ENCODE measurements at regions not wholly inside any gene's neighbourhood (a gene's known extent, or its start where the extent isn't known, plus 50 kb on each side); places are given as distances from the start of the nearest gene placed in this dataset.
"Not testable (repeated sequence)": the region's sequence is repeated elsewhere in the genome, so short reads cannot be mapped to it uniquely, and the experiment has no call there.

- no peak for DNase-seq (ENCODE audit: low spot score)
Observed at GRCh38 chr5:40453689-40454088, 226.0 kb upstream of the PTGER4 start.

GRCh38 chr5:40452874-40453624 lies 226.7 kb upstream of the PTGER4 start:
- no peak for DNase-seq (ENCODE audit: low spot score)

- DNase-seq (ENCODE audit: low spot score): no peak
Observed at GRCh38 chr5:40447438-40447837, 232.3 kb upstream of the PTGER4 start.

GRCh38 chr5:40446910-40447309 lies 232.8 kb upstream of the PTGER4 start:
- DNase-seq (ENCODE audit: low spot score): peak; percentile 35

GRCh38 chr5:40442346-40442745 lies 237.4 kb upstream of the PTGER4 start:
- peak; percentile 65 for DNase-seq (ENCODE audit: low spot score)

GRCh38 chr5:40441733-40442132 lies 238.0 kb upstream of the PTGER4 start:
- DNase-seq (ENCODE audit: low spot score): peak; percentile 24

- DNase-seq (ENCODE audit: low spot score): no peak
Observed at GRCh38 chr5:40440746-40441145, 239.0 kb upstream of the PTGER4 start.

- not testable (repeated sequence) for DNase-seq (ENCODE audit: low spot score)
Observed at GRCh38 chr5:40439103-40439502, 240.6 kb upstream of the PTGER4 start.

- not testable (repeated sequence) for DNase-seq (ENCODE audit: low spot score)
Observed at GRCh38 chr5:40438646-40439045, 241.1 kb upstream of the PTGER4 start.

- DNase-seq (ENCODE audit: low spot score): peak; percentile 40
Observed at GRCh38 chr5:40437452-40437861, 242.3 kb upstream of the PTGER4 start.

GRCh38 chr5:40436535-40437237 lies 243.0 kb upstream of the PTGER4 start:
- DNase-seq (ENCODE audit: low spot score): no peak

- not testable (repeated sequence) for DNase-seq (ENCODE audit: low spot score)
Observed at GRCh38 chr5:40435706-40436105, 244.0 kb upstream of the PTGER4 start.

GRCh38 chr5:40432836-40433235 lies 246.9 kb upstream of the PTGER4 start:
- DNase-seq (ENCODE audit: low spot score): no peak

- no peak for DNase-seq (ENCODE audit: low spot score)
Observed at GRCh38 chr5:40431734-40432133, 248.0 kb upstream of the PTGER4 start.

- no peak for DNase-seq (ENCODE audit: low spot score)
Observed at GRCh38 chr5:40430101-40430710, 249.5 kb upstream of the PTGER4 start.

- no peak for DNase-seq (ENCODE audit: low spot score)
Observed at GRCh38 chr5:40429258-40430100, 250.2 kb upstream of the PTGER4 start.

GRCh38 chr5:40428815-40429214 lies 250.9 kb upstream of the PTGER4 start:
- DNase-seq (ENCODE audit: low spot score): no peak

- DNase-seq (ENCODE audit: low spot score): no peak
Observed at GRCh38 chr5:40428126-40428525, 251.6 kb upstream of the PTGER4 start.

- DNase-seq (ENCODE audit: low spot score): not testable (repeated sequence)
Observed at GRCh38 chr5:40417046-40417810, 262.5 kb upstream of the PTGER4 start.

- DNase-seq (ENCODE audit: low spot score): no peak
Observed at GRCh38 chr5:40416588-40416987, 263.1 kb upstream of the PTGER4 start.

GRCh38 chr5:40416098-40416497 lies 263.6 kb upstream of the PTGER4 start:
- DNase-seq (ENCODE audit: low spot score): no peak

All from HuH-7.5 (cell line).